IMR-90 (cell line): ENCODE measurements at regions not wholly inside any gene's neighbourhood (a gene's known extent, or its start where the extent isn't known, plus 50 kb on each side); places are given as distances from the start of the nearest gene placed in this dataset.

Experiments used
- ATAC-seq: fragments of 200-7000 bp; cut with Tn5 transposase; 2 replicates; pipeline ENCODE4 v1.9.1; 2020; ENCODE audit warnings: low read depth, mild to moderate bottlenecking, moderate library complexity
- BruUV-seq: library from RNA; stranded (reverse); fragments of 400-500 nt; replicated peaks from 2 replicates; lab custom pipeline; 2021; lab: Mats Ljungman, UMichigan
- CTCF ChIA-PET: fragments of 300-600 bp; formaldehyde crosslinking; extraction: SDS; loops from one replicate; lab custom pipeline; 2021; ENCODE audit warnings: antibody characterized with exemption; lab: Yijun Ruan, JAX
- POLR2A ChIA-PET: fragments of 300-600 bp; sonication (Branson Sonifier 250); formaldehyde crosslinking; loops from one replicate; lab custom pipeline; 2022; ENCODE audit warnings: antibody characterized with exemption; ENCODE audit not compliant: unreplicated experiment; lab: Charles Lee
- DNase-seq: peaks from one replicate; pipeline ENCODE4 v3.0.0; 2013
- H2AFZ ChIP-seq: replicated peaks from 2 replicates; pipeline ENCODE3; 2013; ENCODE audit warnings: low read length, mild to moderate bottlenecking; ENCODE audit not compliant: poor library complexity
- H2AK5ac ChIP-seq: 2 replicates; pipeline ENCODE4 v1.6.1; 2013; ENCODE audit warnings: low read depth, low read length, inconsistent platforms
- H2AK9ac ChIP-seq: replicated peaks from 2 replicates; pipeline ENCODE3; 2013; ENCODE audit warnings: mild to moderate bottlenecking, low read depth, low read length, moderate library complexity; ENCODE audit not compliant: poor library complexity
- H2BK120ac ChIP-seq: 2 replicates; pipeline ENCODE4 v1.6.1; 2013; ENCODE audit warnings: low read depth, low read length, inconsistent platforms
- H2BK15ac ChIP-seq: 3 replicates; pipeline ENCODE4 v1.6.1; 2013; ENCODE audit warnings: low read depth, low read length, inconsistent platforms
- H2BK20ac ChIP-seq: 2 replicates; pipeline ENCODE4 v1.6.1; 2013; ENCODE audit warnings: low read depth, mild to moderate bottlenecking, inconsistent platforms, low read length, moderate library complexity
- H2BK5ac ChIP-seq: 2 replicates; pipeline ENCODE4 v1.6.1; 2013; ENCODE audit warnings: mild to moderate bottlenecking, low read depth, low read length, inconsistent platforms; ENCODE audit not compliant: poor library complexity, severe bottlenecking
- H3K14ac ChIP-seq: replicated peaks from 2 replicates; pipeline ENCODE4 v1.6.1; 2013; ENCODE audit warnings: low read depth, low read length, inconsistent platforms
- H3K18ac ChIP-seq: 2 replicates; pipeline ENCODE4 v1.6.1; 2013; ENCODE audit warnings: low read depth, low read length, control low read depth
- H3K23ac ChIP-seq: 2 replicates; pipeline ENCODE4 v1.6.1; 2013; ENCODE audit warnings: low read depth, low read length, inconsistent platforms
- H3K27ac ChIP-seq: 2 replicates; pipeline ENCODE4 v1.5.1; 2013; ENCODE audit warnings: mild to moderate bottlenecking, control low read depth, low read length; ENCODE audit not compliant: insufficient read depth
- H3K27me3 ChIP-seq: 2 replicates; pipeline ENCODE4 v1.6.1; 2013; ENCODE audit warnings: low read length; ENCODE audit not compliant: control insufficient read depth, insufficient read depth
- H3K36me3 ChIP-seq: 2 replicates; pipeline ENCODE4 v1.6.1; 2013; ENCODE audit warnings: low read length, mixed read lengths; ENCODE audit not compliant: control insufficient read depth, insufficient read depth
- H3K4ac ChIP-seq: 2 replicates; pipeline ENCODE4 v1.6.1; 2013; ENCODE audit warnings: low read depth, low read length, inconsistent platforms
- H3K4me1 ChIP-seq: 2 replicates; pipeline ENCODE4 v1.6.1; 2013; ENCODE audit warnings: low read length, mixed read lengths; ENCODE audit not compliant: control insufficient read depth, insufficient read depth
- H3K4me2 ChIP-seq: 2 replicates; pipeline ENCODE4 v1.6.1; 2013; ENCODE audit warnings: low read depth, mild to moderate bottlenecking, control low read depth, low read length, moderate library complexity
- H3K4me3 ChIP-seq: 2 replicates; pipeline ENCODE4 v1.5.1; 2013; ENCODE audit warnings: low read depth, mild to moderate bottlenecking, control low read depth, low read length, moderate library complexity; ENCODE audit not compliant: insufficient read depth
- H3K56ac ChIP-seq: 2 replicates; pipeline ENCODE4 v1.6.1; 2013; ENCODE audit warnings: low read length, inconsistent platforms; ENCODE audit not compliant: insufficient read depth; ENCODE audit errors: extremely low read depth
- H3K79me1 ChIP-seq, 2 experiments: 2 replicates each; pipeline ENCODE4 v1.6.1; 2013; ENCODE audit warnings: low read length in 2 of 2, inconsistent platforms in 1 of 2, low read depth in 1 of 2
- H3K9ac ChIP-seq: 2 replicates; pipeline ENCODE4 v1.6.1; 2013; ENCODE audit warnings: low read depth, low read length, control low read depth
- H3K9me1 ChIP-seq: 2 replicates; pipeline ENCODE4 v1.6.1; 2013; ENCODE audit warnings: low read length, inconsistent platforms; ENCODE audit not compliant: insufficient read depth
- H3K9me3 ChIP-seq: 2 replicates; pipeline ENCODE4 v1.6.1; 2013; ENCODE audit warnings: low read length; ENCODE audit not compliant: control insufficient read depth, insufficient read depth
- H4K20me1 ChIP-seq: 2 replicates; pipeline ENCODE4 v1.6.1; 2013; ENCODE audit warnings: low read length, inconsistent platforms; ENCODE audit not compliant: insufficient read depth
- H4K5ac ChIP-seq: 2 replicates; pipeline ENCODE4 v1.6.1; 2013; ENCODE audit warnings: mild to moderate bottlenecking, low read depth, low read length, control low read depth
- H4K8ac ChIP-seq, 2 experiments: 2 replicates each; pipeline ENCODE4 v1.6.1; 2013; ENCODE audit warnings: low read depth in 2 of 2, low read length in 2 of 2, control low read depth in 1 of 2, inconsistent platforms in 1 of 2
- H4K91ac ChIP-seq: 2 replicates; pipeline ENCODE4 v1.6.1; 2013; ENCODE audit warnings: low read depth, low read length, inconsistent platforms; ENCODE audit not compliant: insufficient read depth
- BHLHE40 ChIP-seq: fragments of 150-350 bp; IDR thresholded peaks from 2 replicates; pipeline ENCODE4 v1.6.1; 2016; ENCODE audit warnings: mild to moderate bottlenecking, low read depth, low read length
- CEBPB ChIP-seq: IDR thresholded peaks from 2 replicates; pipeline ENCODE4 v1.6.1; 2012; ENCODE audit warnings: low read depth, low read length, improper control_type of control experiment
- CHD1 ChIP-seq: IDR thresholded peaks from 2 replicates; pipeline ENCODE4 v1.6.1; 2012; ENCODE audit warnings: low read depth, low read length, improper control_type of control experiment
- ELK1 ChIP-seq: fragments of 150-350 bp; IDR thresholded peaks from 2 replicates; pipeline ENCODE4 v1.6.1; 2016; ENCODE audit warnings: low read depth, mild to moderate bottlenecking, low read length, moderate library complexity, borderline replicate concordance
- FOS ChIP-seq: fragments of 150-350 bp; IDR thresholded peaks from 2 replicates; pipeline ENCODE4 v1.6.1; 2016; ENCODE audit warnings: low read depth, low read length
- MAFK ChIP-seq: IDR thresholded peaks from 2 replicates; pipeline ENCODE4 v1.6.1; 2012; ENCODE audit warnings: low read depth, low read length, improper control_type of control experiment
- MAZ ChIP-seq: IDR thresholded peaks from 2 replicates; pipeline ENCODE4 v1.6.1; 2012; ENCODE audit warnings: low read depth, mild to moderate bottlenecking, low read length, improper control_type of control experiment, moderate library complexity, borderline replicate concordance
- MXI1 ChIP-seq: IDR thresholded peaks from 2 replicates; pipeline ENCODE4 v1.6.1; 2012; ENCODE audit warnings: low read depth, mild to moderate bottlenecking, low read length, moderate library complexity, borderline replicate concordance
- NFE2L2 ChIP-seq: fragments of 150-350 bp; IDR thresholded peaks from 2 replicates; pipeline ENCODE4 v1.6.1; 2016; ENCODE audit warnings: low read depth, mild to moderate bottlenecking, low read length
- POLR2A ChIP-seq: IDR thresholded peaks from 2 replicates; pipeline ENCODE4 v1.6.1; 2012; ENCODE audit warnings: mild to moderate bottlenecking, low read depth, low read length
- RAD21 ChIP-seq: IDR thresholded peaks from 2 replicates; pipeline ENCODE4 v1.6.1; 2012; ENCODE audit warnings: low read length, improper control_type of control experiment
- RCOR1 ChIP-seq: IDR thresholded peaks from 2 replicates; pipeline ENCODE4 v1.6.1; 2012; ENCODE audit warnings: mild to moderate bottlenecking, low read length, improper control_type of control experiment; ENCODE audit not compliant: insufficient replicate concordance
- RFX5 ChIP-seq: IDR thresholded peaks from 2 replicates; pipeline ENCODE4 v1.8.0; 2012; ENCODE audit warnings: low read depth, mild to moderate bottlenecking, low read length, moderate library complexity
- SMC3 ChIP-seq: fragments of 150-350 bp; IDR thresholded peaks from 2 replicates; pipeline ENCODE4 v1.6.1; 2016; ENCODE audit warnings: low read depth, mild to moderate bottlenecking, antibody characterized with exemption, low read length, moderate library complexity
- WGBS, 2 experiments: methylation state at CpG; one replicate each; pipeline versions ENCODE4 v1.1.5 to v1.1.7; 2013; ENCODE audit warnings: missing lambda C conversion rate in 2 of 2; ENCODE audit not compliant: insufficient read length in 1 of 2; ENCODE audit errors: extremely low coverage in 2 of 2; 5-methylcytosine and 5-hydroxymethylcytosine counted together
- dilution Hi-C: fragments of 300-500 bp; cut with HindIII; formaldehyde crosslinking; loops from one replicate; pipeline ENCODE4 v1.14.3; 2018; ENCODE audit warnings: low sequenced_read_pairs; ENCODE audit not compliant: unreplicated experiment
- in situ Hi-C: fragments of 300-500 bp; cut with MboI; formaldehyde crosslinking; loops from 3 replicates; pipeline ENCODE4 v1.14.3; 2019; ENCODE audit warnings: low sequenced_read_pairs, inconsistent platforms, mixed read lengths
- intact Hi-C: fragments of 100-400 bp; cut with micrococcal nuclease; formaldehyde crosslinking; loops from 2 replicates; pipeline ENCODE4 v1.10.0; 2022
- TF ChIP-seq, protein P1 (sequence below): conservative IDR thresholded peaks from 2 replicates; pipeline ENCODE4 v1.5.1; 2012; ENCODE audit warnings: mild to moderate bottlenecking, low read depth, low read length, improper control_type of control experiment
- TF ChIP-seq, protein P2 (sequence below): fragments of 150-350 bp; IDR thresholded peaks from 2 replicates; pipeline ENCODE4 v1.6.1; 2017; ENCODE audit warnings: mild to moderate bottlenecking, antibody characterized with exemption, low read length, low read depth

DNA sequence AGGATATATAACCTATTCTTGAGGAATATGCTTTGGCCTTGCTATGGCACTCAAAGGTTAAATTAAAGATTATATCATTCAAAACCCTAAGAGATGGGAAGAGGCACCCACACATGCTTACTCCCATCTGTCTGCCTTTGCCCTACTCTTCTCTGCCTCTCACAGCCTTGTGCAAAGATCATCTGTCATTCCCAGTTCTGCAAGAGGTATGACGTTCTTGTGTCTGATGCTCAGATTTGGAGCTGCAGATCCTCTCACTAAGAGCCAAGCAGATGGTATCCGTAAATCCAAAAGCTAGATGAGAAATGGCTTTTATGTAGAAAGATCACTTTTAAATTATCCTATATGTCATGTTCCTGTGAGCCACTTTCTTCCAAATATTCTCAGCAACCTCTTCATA is 112.0 kb downstream of the GPR63 start:
- no peak overlapping the region for H4K5ac ChIP-seq
- H3K14ac ChIP-seq: no peak overlapping the region
- no peak overlapping the region for H3K9ac ChIP-seq
- no peaks in the 10 kb centered on the region for H3K9me3 ChIP-seq
- H3K27ac ChIP-seq: no peak overlapping the region
- DNase-seq: no peak
- H2AK9ac ChIP-seq: no peak overlapping the region
- intact Hi-C loops: no loop called here
- H3K4me1 ChIP-seq: no peaks in the 10 kb centered on the region
- dilution Hi-C loops: no loop called here
- H4K20me1 ChIP-seq: no peaks in the 10 kb centered on the region
- no peak overlapping the region for H4K8ac ChIP-seq
- H2BK120ac ChIP-seq: no peak overlapping the region
- H3K36me3 ChIP-seq: no peaks in the 10 kb centered on the region
- TF ChIP-seq, protein P1, sequence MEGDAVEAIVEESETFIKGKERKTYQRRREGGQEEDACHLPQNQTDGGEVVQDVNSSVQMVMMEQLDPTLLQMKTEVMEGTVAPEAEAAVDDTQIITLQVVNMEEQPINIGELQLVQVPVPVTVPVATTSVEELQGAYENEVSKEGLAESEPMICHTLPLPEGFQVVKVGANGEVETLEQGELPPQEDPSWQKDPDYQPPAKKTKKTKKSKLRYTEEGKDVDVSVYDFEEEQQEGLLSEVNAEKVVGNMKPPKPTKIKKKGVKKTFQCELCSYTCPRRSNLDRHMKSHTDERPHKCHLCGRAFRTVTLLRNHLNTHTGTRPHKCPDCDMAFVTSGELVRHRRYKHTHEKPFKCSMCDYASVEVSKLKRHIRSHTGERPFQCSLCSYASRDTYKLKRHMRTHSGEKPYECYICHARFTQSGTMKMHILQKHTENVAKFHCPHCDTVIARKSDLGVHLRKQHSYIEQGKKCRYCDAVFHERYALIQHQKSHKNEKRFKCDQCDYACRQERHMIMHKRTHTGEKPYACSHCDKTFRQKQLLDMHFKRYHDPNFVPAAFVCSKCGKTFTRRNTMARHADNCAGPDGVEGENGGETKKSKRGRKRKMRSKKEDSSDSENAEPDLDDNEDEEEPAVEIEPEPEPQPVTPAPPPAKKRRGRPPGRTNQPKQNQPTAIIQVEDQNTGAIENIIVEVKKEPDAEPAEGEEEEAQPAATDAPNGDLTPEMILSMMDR: no peak
- TF ChIP-seq MAFK: no peak
- no peak for TF ChIP-seq MAZ
- TF ChIP-seq NFE2L2: no peak
- no peak for TF ChIP-seq MXI1
- TF ChIP-seq RAD21: no peak
- TF ChIP-seq, protein P2, sequence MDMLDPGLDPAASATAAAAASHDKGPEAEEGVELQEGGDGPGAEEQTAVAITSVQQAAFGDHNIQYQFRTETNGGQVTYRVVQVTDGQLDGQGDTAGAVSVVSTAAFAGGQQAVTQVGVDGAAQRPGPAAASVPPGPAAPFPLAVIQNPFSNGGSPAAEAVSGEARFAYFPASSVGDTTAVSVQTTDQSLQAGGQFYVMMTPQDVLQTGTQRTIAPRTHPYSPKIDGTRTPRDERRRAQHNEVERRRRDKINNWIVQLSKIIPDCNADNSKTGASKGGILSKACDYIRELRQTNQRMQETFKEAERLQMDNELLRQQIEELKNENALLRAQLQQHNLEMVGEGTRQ: no peak
- TF ChIP-seq CHD1: no peak
- no peak for TF ChIP-seq POLR2A
- TF ChIP-seq CEBPB: no peak
- TF ChIP-seq ELK1: no peak
- TF ChIP-seq RFX5: no peak
- TF ChIP-seq FOS: no peak
- TF ChIP-seq SMC3: no peak
- TF ChIP-seq RCOR1: no peak
- no peak for TF ChIP-seq BHLHE40
- H2AFZ ChIP-seq: no peak overlapping the region
- WGBS, 2 experiments: no CpG with 5 or more reads among the region's 2 CpGs
- in situ Hi-C loops: no loop called here
- H2AK5ac ChIP-seq: no peak overlapping the region
- ChIA-PET POLR2A (no interaction called here), CTCF (interaction anchor here (1.1 kb wide), 1 partner anchor 50 kb away, joined by 3 read pairs; no protein-coding TSS in a partner anchor)
- BruUV-seq: no TSS peak
- no peak overlapping the region for H3K23ac ChIP-seq
- no peaks in the 10 kb centered on the region for H3K9me1 ChIP-seq
- no peak overlapping the region for H2BK20ac ChIP-seq
- no peak overlapping the region for H3K18ac ChIP-seq
- no peak overlapping the region for H3K4me2 ChIP-seq
- no peaks in the 10 kb centered on the region for H3K27me3 ChIP-seq
- no peak overlapping the region for H2BK15ac ChIP-seq
- H3K56ac ChIP-seq: no peak overlapping the region
- no peak overlapping the region for H3K4me3 ChIP-seq
- H3K79me1 ChIP-seq: no peaks in the 10 kb centered on the region
- H2BK5ac ChIP-seq: no peak overlapping the region
- no peak for ATAC-seq
- H4K91ac ChIP-seq: no peak overlapping the region
- H3K4ac ChIP-seq: no peak overlapping the region
